ENCODE measurements at regions not wholly inside any gene's neighbourhood (a gene's known extent, or its start where the extent isn't known, plus 50 kb on each side); places are given as distances from the start of the nearest gene placed in this dataset.
A peak's percentile ranks its signal among the peaks of the same experiment; 100 is the strongest.

DNA sequence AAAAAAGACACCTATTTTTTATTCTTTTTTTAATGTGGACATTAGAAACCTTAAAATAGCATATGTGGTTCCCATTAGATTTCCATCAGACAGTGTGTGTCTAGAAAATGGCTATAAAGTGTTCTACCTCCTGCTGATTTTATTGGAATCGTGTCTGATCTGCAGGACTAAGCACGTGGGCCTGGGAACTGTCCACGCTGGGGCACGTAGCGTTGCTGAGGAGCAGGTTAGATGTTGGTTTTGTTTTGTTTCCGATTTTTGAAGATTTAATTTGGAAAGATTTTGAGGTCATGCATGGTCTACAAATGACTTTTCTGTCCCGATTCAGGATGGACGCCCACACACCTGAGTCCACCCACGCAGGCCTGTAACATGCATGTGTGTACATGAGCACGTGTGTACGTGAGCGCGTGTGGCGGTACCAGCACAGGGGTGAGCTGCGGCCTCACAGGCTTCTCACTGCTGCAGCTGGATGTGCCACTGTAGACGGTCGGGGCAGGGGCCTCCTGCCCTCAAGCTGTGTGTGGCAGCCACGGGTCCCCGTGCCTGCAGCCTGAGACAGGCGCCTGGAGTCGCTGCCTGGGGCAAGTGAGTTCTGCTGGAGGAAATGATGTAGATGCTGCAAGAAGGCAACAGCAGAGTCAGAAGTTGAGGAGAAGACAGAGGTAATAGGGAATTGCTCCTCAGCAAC lies 99.7 kb upstream of the CTDP1 start:
- intact Hi-C loops (cut with DNase I) = no loop called here

DNA sequence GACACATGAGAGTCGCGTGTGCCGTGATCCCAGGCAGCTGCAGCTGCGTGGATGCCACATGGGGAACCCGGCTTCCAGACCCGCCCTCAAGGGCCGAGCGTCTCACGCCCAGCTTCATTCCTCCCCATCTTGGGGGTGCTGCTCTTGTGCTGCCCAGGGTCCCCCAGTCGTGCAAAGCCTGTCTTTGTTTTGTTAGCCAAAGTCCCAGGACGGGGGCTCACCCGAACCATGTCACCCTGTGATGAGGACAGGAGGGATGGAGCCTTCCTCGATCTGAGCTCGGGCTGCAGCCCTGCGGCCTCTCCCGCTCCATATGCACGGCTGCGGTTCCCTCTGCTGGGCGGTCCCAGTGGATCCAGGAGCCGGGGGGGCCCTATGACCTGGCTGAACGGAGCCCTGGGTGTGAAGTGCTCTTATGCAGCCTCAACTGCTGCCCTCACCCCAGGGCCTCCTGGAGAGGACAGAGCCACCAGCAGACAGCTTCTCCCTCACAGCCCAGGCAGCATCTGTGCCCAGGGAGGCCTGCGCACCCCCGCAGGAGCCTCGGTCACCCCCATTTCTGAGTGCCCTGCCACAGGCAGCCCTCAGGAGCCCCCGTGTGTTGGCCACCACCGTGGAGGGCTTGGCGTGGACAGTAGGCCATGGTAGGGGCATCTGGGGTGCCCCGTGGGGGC lies 99.0 kb upstream of the CTDP1 start:
- intact Hi-C loops (cut with DNase I) = no loop called here
- DNase-seq (ENCODE audit: low spot score) = peak; percentile 74

More for the DNA sequence above, 99.7 kb upstream of the CTDP1 start:
- peak; percentile 64 for DNase-seq (ENCODE audit: low spot score)

DNA sequence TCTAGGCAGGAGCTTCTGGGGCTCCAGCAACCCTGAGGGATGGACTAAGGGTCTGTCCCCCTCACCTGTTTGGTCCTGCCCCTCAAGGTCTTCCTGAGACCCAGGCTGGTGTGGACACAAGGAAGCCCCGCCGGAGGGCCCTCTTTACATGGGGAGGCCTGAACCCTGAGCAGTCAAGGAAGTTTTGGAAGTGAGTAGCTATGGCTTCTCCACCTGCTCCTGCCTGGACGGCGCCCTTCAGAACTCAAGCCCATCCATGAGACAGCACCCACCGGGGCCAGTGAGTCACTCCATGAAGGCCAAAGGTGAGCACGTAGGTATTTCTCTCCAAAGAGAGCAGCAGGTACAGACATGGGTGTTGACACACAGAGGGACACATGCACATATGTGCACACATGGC lies 98.2 kb upstream of the CTDP1 start:
- intact Hi-C loops (cut with DNase I) = no loop called here
- DNase-seq (ENCODE audit: low spot score) = peak; percentile 61

DNA sequence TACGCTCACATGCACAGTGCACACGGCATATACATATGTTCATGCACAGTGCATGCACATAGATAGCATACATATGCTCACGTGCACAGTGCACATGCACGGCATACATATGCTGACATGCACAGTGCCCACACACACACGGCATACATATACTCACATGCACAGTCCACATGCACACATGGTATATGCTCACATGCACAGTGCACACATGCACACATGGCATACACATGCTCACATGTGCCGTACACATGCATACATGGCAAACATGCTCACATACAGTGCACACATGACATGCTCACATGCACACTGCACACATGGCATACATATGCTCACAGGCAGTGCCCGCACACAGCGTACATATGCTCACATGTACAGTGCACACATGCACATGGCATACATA lies 97.7 kb upstream of the CTDP1 start:
- peak; percentile 46 for DNase-seq (ENCODE audit: low spot score)
- intact Hi-C loops (cut with DNase I) = no loop called here

DNA sequence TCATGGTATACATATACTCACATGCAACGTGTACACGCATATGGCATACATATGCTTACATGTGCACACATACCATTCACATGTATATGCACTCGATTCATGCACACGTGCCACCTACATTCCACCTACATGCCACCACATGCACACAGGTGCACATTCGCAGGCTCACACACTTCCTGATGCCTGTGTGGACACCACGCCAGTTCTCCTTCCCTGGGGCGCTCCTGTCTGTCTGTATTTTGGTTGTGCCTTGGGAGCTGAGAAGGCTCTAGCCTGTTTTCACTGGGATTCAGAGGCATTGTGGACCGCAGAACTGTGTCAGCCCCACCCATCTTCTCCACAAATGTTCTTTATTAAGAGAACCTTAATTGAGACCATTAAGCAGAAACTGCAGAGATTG lies 96.6 kb upstream of the CTDP1 start:
- DNase-seq (ENCODE audit: low spot score) = no peak
- intact Hi-C loops (cut with DNase I) = no loop called here

DNA sequence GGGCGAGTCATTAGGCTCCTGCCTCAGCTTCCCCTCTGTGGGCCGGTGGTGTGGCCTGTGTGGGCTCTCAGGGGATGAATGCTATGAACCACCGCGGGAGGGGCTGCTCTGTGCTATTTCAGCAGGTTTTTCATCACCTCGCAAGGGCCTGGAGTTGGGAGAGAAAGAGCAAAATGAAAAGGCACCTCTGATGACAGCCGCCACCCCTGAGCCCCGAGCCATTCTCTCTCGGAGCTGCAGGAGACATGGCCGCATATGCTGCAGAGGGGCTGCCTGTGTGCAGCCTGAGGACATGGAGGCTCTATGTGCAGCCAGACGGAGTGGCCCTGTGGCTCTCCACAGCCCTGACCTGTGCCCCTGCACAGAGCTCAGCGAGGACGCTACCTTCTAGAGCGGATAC lies 96.2 kb upstream of the CTDP1 start:
- peak; percentile 50 for DNase-seq (ENCODE audit: low spot score)
- intact Hi-C loops (cut with DNase I) = no loop called here

DNA sequence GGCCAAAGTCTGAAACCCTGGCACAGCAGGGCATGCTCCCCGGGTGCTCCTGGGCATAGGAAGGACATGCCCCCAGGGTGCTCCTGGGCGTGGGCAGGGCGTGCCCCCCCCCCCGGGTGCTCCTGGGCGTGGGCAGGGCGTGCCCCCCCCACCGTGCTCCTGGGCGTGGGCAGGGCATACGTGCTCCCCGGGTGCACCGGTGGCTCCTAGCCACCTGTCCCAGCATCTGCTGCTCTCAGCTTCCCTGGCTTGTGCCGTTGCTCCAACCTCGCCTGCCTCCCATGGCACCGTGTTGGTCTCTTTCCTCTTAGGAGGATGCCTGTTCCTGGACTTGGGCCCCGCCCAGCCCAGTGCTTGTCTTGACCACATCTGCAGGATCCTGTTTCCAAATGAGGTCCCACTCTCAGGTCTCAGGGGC lies 95.6 kb upstream of the CTDP1 start:
- intact Hi-C loops (cut with DNase I) = no loop called here
- peak; percentile 73 for DNase-seq (ENCODE audit: low spot score)

DNA sequence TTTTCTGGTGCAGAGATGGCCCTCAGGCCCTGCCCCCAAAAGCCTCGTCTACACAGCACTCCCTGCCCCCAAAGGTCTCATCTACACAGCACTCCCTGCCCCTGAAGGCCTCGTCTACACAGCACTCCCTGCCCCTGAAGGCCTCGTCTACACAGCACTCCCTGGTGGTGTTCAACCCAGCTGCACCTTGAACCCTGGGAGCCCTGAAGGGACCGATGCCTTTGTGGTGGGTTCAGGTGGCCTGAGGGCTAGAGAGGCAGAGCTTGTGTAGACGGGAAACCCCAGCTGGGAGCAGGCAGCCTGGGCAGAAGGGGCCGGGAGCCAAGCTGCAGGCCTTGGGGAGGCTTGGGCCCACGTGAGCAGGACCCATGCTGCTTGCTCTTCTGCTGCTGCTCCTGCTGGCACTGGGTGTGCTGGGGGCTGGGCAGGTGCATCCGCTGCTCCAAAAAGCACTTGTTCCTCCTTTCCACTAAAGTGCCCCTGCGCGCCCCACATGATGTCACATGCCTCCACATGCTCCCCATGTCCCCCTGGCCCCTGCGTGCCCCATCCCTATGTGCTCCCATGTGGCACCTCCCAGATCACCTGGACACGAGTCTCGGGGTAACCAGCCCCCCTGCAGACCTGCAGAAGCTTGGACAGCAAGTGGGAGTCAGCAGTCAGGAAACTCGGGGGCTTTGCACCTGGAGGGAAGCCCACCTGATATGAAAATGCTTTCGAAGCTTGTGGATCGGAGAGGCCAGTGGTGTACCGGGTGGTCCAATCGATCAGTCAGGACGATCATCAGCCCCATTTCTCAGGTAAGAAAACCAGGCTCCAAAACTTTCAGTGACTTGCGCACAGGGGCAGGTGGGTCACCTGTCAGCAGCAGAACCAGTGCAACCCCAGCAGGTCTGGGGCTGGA lies 94.9 kb upstream of the CTDP1 start:
- peak; percentile 58 for DNase-seq (ENCODE audit: low spot score)
- intact Hi-C loops (cut with DNase I) = no loop called here

DNA sequence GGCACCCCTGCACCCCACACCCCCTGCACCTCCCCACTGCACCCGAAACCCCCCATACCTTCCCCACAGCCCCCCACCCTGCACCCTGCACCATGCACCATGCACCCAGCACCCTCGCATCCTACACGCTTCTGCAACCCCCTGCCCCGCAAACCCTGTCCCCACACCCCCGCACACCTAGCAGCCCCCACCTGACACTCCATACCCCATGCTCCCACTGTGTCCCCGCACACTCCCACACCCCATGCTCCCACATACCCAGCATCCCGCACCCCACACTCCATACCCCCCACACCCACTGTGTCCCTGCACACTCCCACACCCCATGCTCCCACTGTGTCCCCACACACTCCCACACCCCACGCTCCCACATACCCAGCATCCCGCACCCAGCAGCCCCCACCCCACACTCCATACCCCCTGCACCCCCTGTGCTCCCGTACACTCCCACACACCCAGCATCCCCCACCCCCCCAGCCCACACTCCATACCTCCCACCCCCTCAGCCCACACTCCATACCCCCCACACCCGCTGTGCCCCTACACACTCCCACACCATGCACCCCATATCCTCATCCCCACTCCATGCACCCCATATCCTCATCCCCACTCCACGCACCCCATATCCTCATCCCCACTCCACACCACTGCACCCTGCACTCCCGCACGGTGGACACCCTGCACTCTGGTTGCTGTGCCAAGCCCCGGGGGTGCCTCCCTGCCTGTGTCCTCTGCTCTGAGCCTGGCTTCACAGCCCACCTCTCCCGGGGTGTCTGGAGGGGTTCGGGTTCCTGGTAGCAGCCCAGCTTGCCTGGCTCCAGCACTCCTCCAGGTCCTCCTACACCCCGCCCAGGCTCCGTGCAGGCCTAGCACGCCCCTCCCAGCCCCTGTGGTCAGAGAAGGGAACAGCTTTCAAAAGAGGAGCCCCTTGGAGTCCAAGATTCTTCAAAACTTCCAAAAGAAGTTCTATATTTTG lies 93.9 kb upstream of the CTDP1 start:
- intact Hi-C loops (cut with DNase I) = no loop called here
- DNase-seq (ENCODE audit: low spot score) = peak; percentile 71

DNA sequence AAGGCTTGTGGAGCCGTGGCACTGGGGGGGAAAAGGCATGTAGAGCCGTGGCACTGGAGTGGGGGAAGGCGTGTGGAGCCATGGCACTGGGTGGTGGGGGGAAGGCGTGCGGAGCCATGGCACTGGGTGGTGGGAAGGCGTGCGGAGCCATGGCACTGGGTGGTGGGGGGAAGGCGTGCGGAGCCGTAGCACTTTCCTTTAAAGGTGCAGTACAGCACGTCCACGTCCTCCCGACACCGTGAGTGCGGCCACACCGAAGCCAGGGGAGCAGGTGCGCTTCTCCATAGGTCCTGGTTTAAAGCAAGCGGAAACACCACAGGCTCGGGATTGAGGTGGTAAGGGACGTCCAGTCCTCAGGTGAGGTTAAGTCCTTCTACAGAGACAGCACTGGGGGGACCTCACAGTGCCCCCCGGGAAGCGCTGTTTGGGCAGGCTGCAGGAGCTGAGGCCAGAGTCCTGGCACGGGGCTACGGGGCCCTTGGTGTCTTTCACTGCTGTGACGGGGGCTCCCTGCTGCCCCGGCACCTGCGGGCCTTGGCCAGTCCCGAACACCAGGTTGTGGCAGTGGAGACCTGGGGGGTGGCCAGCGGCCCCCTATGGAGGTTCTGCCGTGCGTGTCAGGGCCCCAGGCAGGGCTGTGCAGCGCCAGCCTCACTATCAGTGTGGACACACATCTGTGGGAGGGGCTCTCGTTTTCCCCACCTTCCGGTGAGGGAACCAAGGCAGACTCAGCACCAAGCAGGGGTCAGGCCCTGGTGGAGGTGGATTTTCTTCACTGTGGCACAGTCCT lies 93.0 kb upstream of the CTDP1 start:
- intact Hi-C loops (cut with DNase I) = no loop called here
- DNase-seq (ENCODE audit: low spot score) = peak; percentile 66

DNA sequence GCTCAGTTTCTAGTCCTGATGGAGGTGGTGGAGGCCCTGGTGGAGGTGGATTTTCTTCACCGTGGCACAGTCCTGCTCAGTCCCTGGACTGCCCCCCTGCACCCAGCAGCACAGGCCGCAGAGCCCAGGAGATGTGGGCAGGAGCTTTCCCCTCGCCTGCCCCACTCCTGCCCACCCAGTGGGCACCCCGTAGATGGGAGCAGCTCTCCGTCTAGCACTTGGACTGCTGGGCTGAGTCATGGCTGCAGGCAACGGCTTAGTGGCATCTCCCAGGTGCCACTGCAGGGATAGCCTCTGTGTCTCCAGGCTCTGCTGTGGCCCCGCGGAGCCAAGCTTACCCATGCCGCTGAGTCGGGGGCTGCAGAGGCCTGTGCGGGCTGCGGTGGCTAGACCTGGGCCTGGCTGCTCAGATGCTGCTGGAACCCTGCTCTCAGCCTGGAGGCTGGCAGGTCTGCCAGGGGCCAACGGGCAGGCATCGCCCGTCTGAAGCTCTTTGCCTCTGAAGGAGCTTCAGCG lies 92.3 kb upstream of the CTDP1 start:
- intact Hi-C loops (cut with DNase I) = no loop called here
- DNase-seq (ENCODE audit: low spot score) = peak; percentile 71

DNA sequence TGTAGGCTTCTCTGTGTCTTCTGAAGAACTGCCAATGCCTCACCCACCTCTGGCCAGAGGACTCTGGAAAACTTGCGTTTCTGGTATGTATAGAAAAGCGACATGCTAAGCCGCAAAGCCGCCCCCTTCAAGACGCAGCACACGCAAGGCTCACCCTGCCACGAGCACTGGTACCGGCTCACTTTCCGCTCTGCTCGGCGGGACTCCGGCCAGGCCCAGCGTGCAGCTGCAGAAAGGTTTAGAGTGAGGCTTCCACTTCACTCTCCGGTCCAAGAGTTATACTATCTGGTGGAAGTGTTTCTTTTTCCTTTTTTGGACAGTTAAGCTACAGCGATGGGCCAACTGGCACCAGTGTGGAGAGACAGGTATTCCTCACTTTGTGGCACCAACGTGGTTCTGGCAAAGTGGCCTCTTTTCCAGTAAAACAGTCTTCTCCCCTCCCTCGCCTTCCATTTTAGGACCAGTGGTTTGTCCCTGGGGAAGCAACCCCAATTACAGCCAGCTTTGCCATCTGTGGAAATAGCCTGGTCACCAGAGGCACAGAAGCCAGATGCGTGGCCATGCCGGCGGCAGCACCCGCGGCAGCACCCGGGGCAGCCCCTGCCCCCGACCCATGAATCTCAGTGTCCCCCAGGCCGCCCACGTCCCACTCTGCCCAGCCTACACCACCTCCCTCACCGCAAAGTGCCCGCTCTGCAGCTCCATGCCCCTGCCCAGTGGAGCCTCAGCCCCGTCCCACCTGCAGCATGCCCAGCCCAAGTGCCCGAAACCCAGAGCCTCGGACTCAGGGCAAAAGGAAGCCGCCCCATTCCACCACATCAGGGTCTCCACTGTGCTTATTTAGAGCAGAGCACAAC lies 91.6 kb upstream of the CTDP1 start:
- peak; percentile 80 for DNase-seq (ENCODE audit: low spot score)
- intact Hi-C loops (cut with DNase I) = no loop called here

DNA sequence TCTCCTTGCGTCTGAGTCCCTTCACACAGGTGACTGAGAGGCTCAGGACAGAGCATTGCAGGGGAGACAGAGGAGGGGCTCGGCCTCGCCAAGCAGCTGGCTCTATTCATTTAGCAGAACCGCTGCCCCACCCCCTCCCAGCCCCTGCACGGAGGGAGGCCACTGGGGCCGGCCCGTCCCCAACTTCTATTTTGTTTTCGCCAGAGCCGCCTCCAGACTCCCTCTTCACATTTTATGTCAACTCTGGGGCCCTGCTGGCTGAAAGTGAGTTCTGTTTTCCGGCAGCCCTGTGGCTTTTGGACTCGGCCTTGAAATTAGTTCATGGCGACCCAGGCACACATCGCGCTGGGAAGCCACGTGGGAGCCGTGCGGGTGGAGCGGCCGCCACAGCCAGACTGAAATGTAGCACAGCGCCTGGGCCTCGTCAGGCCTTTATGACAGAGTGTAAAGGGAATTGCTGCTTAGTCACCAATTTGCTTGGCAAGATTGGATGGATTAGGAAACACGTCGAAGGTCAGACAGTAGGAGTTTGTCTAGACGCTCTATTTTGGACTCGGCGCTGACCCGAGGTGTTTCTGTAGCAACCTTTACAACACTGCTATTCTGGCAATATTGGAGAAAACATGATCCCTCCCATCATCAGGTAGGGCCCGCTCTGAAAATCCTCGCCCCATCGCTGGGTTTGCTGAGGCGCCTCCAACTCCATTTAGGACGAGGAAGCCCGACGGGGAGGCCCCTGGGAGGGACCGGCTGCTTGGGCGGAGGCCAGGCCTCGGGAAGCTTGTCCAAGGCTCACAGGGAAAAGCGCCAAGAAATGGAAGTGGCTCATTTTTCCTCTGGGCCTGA lies 90.7 kb upstream of the CTDP1 start:
- intact Hi-C loops (cut with DNase I) = no loop called here
- peak; percentile 97 for DNase-seq (ENCODE audit: low spot score)

DNA sequence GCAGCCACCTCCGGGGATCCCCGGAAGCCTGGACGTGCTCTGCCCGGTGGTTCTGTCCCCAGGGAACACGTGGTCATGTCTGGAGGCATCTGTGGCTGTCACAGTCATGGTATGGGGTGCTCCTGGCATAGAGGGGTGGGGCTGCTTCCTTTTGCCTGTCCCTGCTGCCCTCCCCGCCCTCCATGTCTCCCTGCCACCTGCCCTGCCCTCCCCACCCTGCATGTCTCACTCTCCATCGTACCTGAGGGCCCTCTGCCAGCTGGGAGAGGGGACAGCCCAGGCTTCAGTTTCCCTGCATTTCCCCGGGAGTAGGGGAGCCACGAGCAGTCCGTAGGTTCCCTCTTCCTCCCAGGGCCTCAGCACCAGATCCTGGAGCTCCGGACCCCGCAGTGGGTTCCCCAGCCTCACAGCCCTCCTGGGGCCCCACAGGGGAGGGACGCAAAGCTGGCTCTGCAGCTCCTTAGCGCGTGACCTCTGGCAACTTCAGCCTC lies 90.0 kb upstream of the CTDP1 start:
- intact Hi-C loops (cut with DNase I) = no loop called here
- DNase-seq (ENCODE audit: low spot score) = peak; percentile 80

DNA sequence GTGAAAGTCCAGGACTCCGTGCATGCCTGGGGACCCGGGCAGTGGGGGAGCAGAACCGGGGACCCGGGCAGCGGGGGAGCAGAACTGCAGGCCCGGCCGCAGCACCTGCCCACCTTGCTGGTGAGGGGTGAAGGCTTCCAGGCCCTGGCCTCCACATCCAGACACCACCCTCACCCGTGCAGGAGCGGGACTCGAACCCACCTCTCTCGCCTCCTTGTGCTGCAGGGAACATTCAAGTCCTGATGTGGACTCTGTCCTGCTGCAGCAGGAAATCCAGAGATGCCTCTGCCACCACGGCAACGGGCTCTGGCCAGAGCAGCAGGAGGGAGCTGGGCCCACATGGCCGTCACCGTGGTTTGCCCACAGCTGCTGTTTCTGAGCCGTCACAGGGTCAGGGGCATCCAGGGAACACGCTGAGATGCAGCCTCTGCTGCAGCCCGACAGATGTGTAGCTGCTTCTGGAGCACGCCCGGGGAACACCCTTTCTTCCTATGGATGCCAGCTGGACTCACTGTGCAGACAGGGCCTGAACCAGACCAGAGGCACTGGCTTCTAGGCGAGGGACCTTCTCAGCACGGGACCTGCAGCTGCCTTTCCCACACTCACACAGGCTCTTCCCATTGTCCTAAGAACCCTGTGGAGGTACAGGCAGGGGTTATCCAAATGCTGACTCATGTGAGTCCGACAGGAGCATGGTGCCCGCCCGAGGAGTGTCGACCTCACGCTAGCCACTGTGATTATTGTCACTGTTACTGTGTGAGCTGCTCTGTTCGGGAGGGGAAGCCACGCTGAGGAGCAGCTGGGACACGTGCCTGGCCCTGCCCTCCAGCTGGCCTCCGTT lies 89.2 kb upstream of the CTDP1 start:
- peak; percentile 82 for DNase-seq (ENCODE audit: low spot score)
- intact Hi-C loops (cut with DNase I) = no loop called here

DNA sequence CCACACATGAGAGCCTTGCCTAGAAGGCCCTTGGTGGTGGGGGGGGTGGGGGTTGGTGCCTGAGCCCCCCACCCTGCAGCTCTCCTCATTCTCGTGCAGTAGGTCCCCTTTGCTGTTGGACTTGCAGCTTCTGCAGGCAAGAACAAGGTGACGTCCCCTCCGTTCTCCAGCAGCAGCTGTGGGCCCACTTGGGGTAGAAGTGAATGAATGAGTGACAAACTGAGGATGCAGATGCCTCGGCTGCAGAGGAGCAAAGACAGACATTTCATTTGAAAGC lies 88.6 kb upstream of the CTDP1 start:
- intact Hi-C loops (cut with DNase I) = no loop called here
- DNase-seq (ENCODE audit: low spot score) = no peak
